Psoas muscle (tissue), 7 donors: ENCODE measurements at regions not wholly inside any gene's neighbourhood (a gene's known extent, or its start where the extent isn't known, plus 50 kb on each side); places are given as distances from the start of the nearest gene placed in this dataset.

ENCODE experiments used
- ATAC-seq, 4 donors: fragments of 200-7000 bp; cut with Tn5 transposase; one replicate each; pipeline ENCODE4 v1.9.1; 2020; ENCODE audit warnings: moderate library complexity in 3 of 4, mild to moderate bottlenecking in 2 of 4
- DNase-seq, 2 donors: peaks; one replicate each; pipeline ENCODE4 v3.0.0-alpha.2; 2020
- H3K27ac ChIP-seq: fragments of 200-600 bp; one replicate; pipeline ENCODE4 v1.8.0; 2022
- H3K27me3 ChIP-seq, 3 donors: fragments of 200-600 bp in 1 of 3; one replicate each; pipeline versions ENCODE4 v1.6.1 to v1.8.0; 2013 to 2022; ENCODE audit warnings: low read length in 2 of 3, mild to moderate bottlenecking in 2 of 3, moderate library complexity in 1 of 3; ENCODE audit not compliant: insufficient read depth in 3 of 3
- H3K36me3 ChIP-seq, 2 donors: fragments of 200-600 bp in 1 of 2; one replicate each; pipeline versions ENCODE4 v1.6.1 to v1.8.0; 2013 to 2022; ENCODE audit warnings: low read depth in 1 of 2, mild to moderate bottlenecking in 1 of 2, moderate library complexity in 1 of 2; ENCODE audit not compliant: insufficient read depth in 1 of 2
- H3K4me1 ChIP-seq: fragments of 200-600 bp; one replicate; pipeline ENCODE4 v1.8.0; 2022
- H3K4me3 ChIP-seq: fragments of 200-600 bp; one replicate; pipeline ENCODE4 v1.8.0; 2022; ENCODE audit warnings: mild to moderate bottlenecking
- H3K9me3 ChIP-seq: fragments of 200-600 bp; one replicate; pipeline ENCODE4 v1.8.0; 2022
- CTCF ChIP-seq: fragments of 200-600 bp; IDR thresholded peaks from one replicate; pipeline ENCODE4 v1.8.0; 2022; ENCODE audit warnings: antibody characterized with exemption
- WGBS, 3 donors: extraction: QIAGEN DNeasy Blood & Tissue Kit; methylation state at CpG; one replicate each; pipeline versions ENCODE4 v1.1.6 to v1.1.7; 2013; 5-methylcytosine and 5-hydroxymethylcytosine counted together
- intact Hi-C, 2 donors: fragments of 100-400 bp; cut with DNase I; formaldehyde crosslinking; loops; one replicate each; pipeline versions ENCODE4 v1.11.0 to v1.14.2; 2022
- donor health status: healthy with polysubstance abuse.
- donor health status: DM: no; HTN: no; CAD: no; lungs with moderate emphysema.
- donor health status: Bipolar disorder and iron deficiency.
- donor health status: healthy.
- donor health status: DM: yes; HTN: yes; CAD: no.
- donor health status: DM: no; HTN: no; CAD: no.
- donor health status: DM: yes; HTN: yes; CAD: no.

GRCh38 chr3:153762411-153763235, 358.6 kb upstream of the ARHGEF26 start:
- intact Hi-C loops: no loop called here
- 76 to 79% (median 79%) methylated on average over 6 of the region's 6 CpGs for WGBS, 3 donors
- no peak for DNase-seq
- no peak for TF ChIP-seq CTCF
- ATAC-seq: no peak
- Histone ChIP-seq H3K9me3 (no peaks in the 10 kb centered on the region), H3K27ac (no peak overlapping the region), H3K4me3 (no peak overlapping the region), H3K27me3 (peaks cover 0 to 3% (median 0%) of the 10 kb centered on the region in 3 donors), H3K4me1 (no peaks in the 10 kb centered on the region), H3K36me3 (no peaks in the 10 kb centered on the region)

GRCh38 chr3:153767601-153768560, 353.3 kb upstream of the ARHGEF26 start:
- no peak for ATAC-seq
- no peak for TF ChIP-seq CTCF
- intact Hi-C loops: loop anchor here (5.0 kb wide), 2 partner anchors 726 to 741 kb away; no protein-coding TSS in a partner anchor
- Histone ChIP-seq H3K27ac (no peak overlapping the region), H3K27me3 (peaks cover 0 to 3% (median 0%) of the 10 kb centered on the region in 3 donors), H3K9me3 (peaks cover 12% of the 10 kb centered on the region), H3K4me1 (no peaks in the 10 kb centered on the region), H3K4me3 (no peak overlapping the region), H3K36me3 (no peaks in the 10 kb centered on the region)
- DNase-seq: no peak
- 77 to 90% (median 82%) methylated on average over 9 of the region's 9 CpGs for WGBS, 3 donors

- no peaks in the 10 kb centered on the region for H3K4me1 ChIP-seq
- no peaks in the 10 kb centered on the region for H3K36me3 ChIP-seq
- no peak overlapping the region for H3K27ac ChIP-seq
- no peak overlapping the region for H3K4me3 ChIP-seq
- DNase-seq: no peak
- H3K9me3 ChIP-seq: peaks cover 12% of the 10 kb centered on the region
- TF ChIP-seq CTCF: peak; percentile 58
- peaks cover 0 to 3% (median 0%) of the 10 kb centered on the region in 3 donors for H3K27me3 ChIP-seq
- intact Hi-C loops: loop anchor here (5.0 kb wide), 2 partner anchors 727 to 742 kb away; no protein-coding TSS in a partner anchor
- WGBS, 3 donors: 46 to 58% (median 55%) methylated on average over 5 of the region's 5 CpGs
- peak in 2 of 4 donors; percentile 54 to 60 for ATAC-seq
These were observed 352.4 kb upstream of the ARHGEF26 start for GRCh38 chr3:153768561-153769469.

- no peak for DNase-seq
- Histone ChIP-seq H3K36me3 (no peaks in the 10 kb centered on the region), H3K27me3 (peaks cover 0 to 3% (median 0%) of the 10 kb centered on the region in 3 donors), H3K4me1 (no peaks in the 10 kb centered on the region), H3K27ac (no peak overlapping the region), H3K4me3 (no peak overlapping the region), H3K9me3 (no peaks in the 10 kb centered on the region)
- intact Hi-C loops: no loop called here
- TF ChIP-seq CTCF: no peak
- no peak for ATAC-seq
- 14 to 19% (median 18%) methylated on average over 2 of the region's 2 CpGs for WGBS, 3 donors
These were observed 338.1 kb upstream of the ARHGEF26 start for GRCh38 chr3:153783106-153783505.
